HepG2 (cell line): ENCODE measurements at regions not wholly inside any gene's neighbourhood (a gene's known extent, or its start where the extent isn't known, plus 50 kb on each side); places are given as distances from the start of the nearest gene placed in this dataset.

Source experiments
- ATAC-seq: fragments of 200-7000 bp; cut with Tn5 transposase; 3 replicates; pipeline ENCODE4 v1.9.1; 2020; ENCODE audit warnings: mild to moderate bottlenecking, moderate library complexity
- BruUV-seq: library from RNA; stranded (reverse); fragments of 400-500 nt; replicated peaks from 2 replicates; lab custom pipeline; 2021; lab: Mats Ljungman, UMichigan
- CTCF ChIA-PET: fragments of 300-600 bp; formaldehyde crosslinking; extraction: SDS; loops from one replicate; lab custom pipeline; 2021; ENCODE audit warnings: low total read pairs, inconsistent platforms, low intra/inter-chr PET ratio; lab: Yijun Ruan, JAX
- POLR2A ChIA-PET: fragments of 350-600 bp; sonication (Branson Sonifier 250); formaldehyde crosslinking; loops from one replicate; lab custom pipeline; 2020; ENCODE audit warnings: antibody characterized with exemption, inconsistent platforms; lab: Yijun Ruan, JAX
- DNase-seq: peaks from one replicate; pipeline ENCODE4 v3.0.0-alpha.2; 2015; ENCODE audit warnings: low spot score
- FAIRE-seq: peaks from 3 replicates; lab custom pipeline; 2011; peaks lifted over from hg19 to GRCh38; lab: Jason Lieb, UNC
- H2AFZ ChIP-seq: one replicate; pipeline ENCODE4 v1.6.1; 2011; ENCODE audit warnings: low read length, inconsistent platforms
- H3K27ac ChIP-seq: fragments of 300-600 bp; 3 replicates; pipeline ENCODE4 v1.8.0; 2011; ENCODE audit warnings: mixed run types, mild to moderate bottlenecking, mixed read lengths, low read length, inconsistent platforms; ENCODE audit not compliant: insufficient read depth; ENCODE audit errors: extremely low read length
- H3K27me3 ChIP-seq, 2 experiments: fragments of 200-600 bp in 1 of 2; 2 replicates in 1 of 2; 3 replicates in 1 of 2; pipeline versions ENCODE4 v1.6.0 to v1.8.0; 2011; ENCODE audit warnings: low read length in 2 of 2, mild to moderate bottlenecking in 2 of 2, moderate library complexity in 2 of 2, inconsistent platforms in 1 of 2; ENCODE audit not compliant: insufficient read depth in 2 of 2, control insufficient read depth in 1 of 2
- H3K36me3 ChIP-seq, 2 experiments: fragments of 200-600 bp in 1 of 2; replicated peaks in 1 of 2; 2 replicates in 1 of 2; 3 replicates in 1 of 2; pipeline versions ENCODE4 v1.5.1 to v1.8.0; 2011; ENCODE audit warnings: low read length in 2 of 2, inconsistent platforms in 1 of 2; ENCODE audit not compliant: insufficient read depth in 2 of 2, control insufficient read depth in 1 of 2
- H3K4me1 ChIP-seq: 2 replicates; pipeline ENCODE4 v1.5.1; 2012; ENCODE audit warnings: low read length, inconsistent platforms; ENCODE audit not compliant: insufficient read depth
- H3K4me2 ChIP-seq: 2 replicates; pipeline ENCODE4 v1.6.0; 2011; ENCODE audit warnings: low read depth, low read length, inconsistent platforms
- H3K4me3 ChIP-seq, 3 experiments: fragments of 200-600 bp in 1 of 3; sonication (generic), shearing (Covaris generic) in 1 of 3; replicated peaks in 1 of 3; 2 replicates each; pipeline ENCODE4 v1.5.1; 2011 to 2016; ENCODE audit warnings: low read length in 3 of 3, inconsistent platforms in 2 of 3, low read depth in 2 of 3, mild to moderate bottlenecking in 2 of 3, control low read depth in 1 of 3, mixed read lengths in 1 of 3; ENCODE audit not compliant: insufficient read depth in 1 of 3
- H3K79me2 ChIP-seq: one replicate; pipeline ENCODE4 v1.6.1; 2011; ENCODE audit warnings: low read length, inconsistent platforms; ENCODE audit not compliant: insufficient read depth
- H3K9ac ChIP-seq: 2 replicates; pipeline ENCODE4 v1.6.0; 2011; ENCODE audit warnings: mild to moderate bottlenecking, low read depth, low read length, inconsistent platforms; ENCODE audit not compliant: insufficient read depth
- H3K9me3 ChIP-seq: 2 replicates; pipeline ENCODE4 v1.5.1; 2012; ENCODE audit warnings: mild to moderate bottlenecking, low read length
- H4K20me1 ChIP-seq: 2 replicates; pipeline ENCODE4 v1.6.0; 2011; ENCODE audit warnings: inconsistent platforms, mild to moderate bottlenecking, low read length, moderate library complexity; ENCODE audit not compliant: insufficient read depth
- CBFB ChIP-seq: sonication (generic); formaldehyde crosslinking; IDR thresholded peaks from 2 replicates; pipeline ENCODE4 v1.4.0; 2020; ENCODE audit warnings: missing genetic modification reagents
- ETS1 ChIP-seq: sonication (generic); formaldehyde crosslinking; IDR thresholded peaks from 2 replicates; pipeline ENCODE4 v1.4.0; 2020; ENCODE audit warnings: missing genetic modification reagents
- IKZF1 ChIP-seq: fragments of 450-650 bp; IDR thresholded peaks from 2 replicates; pipeline ENCODE4 v1.7.1; 2016
- NCOA5 ChIP-seq: sonication (generic); formaldehyde crosslinking; IDR thresholded peaks from 2 replicates; pipeline ENCODE4 v1.4.0; 2020; ENCODE audit warnings: missing genetic modification reagents
- SAFB2 ChIP-seq: sonication (generic); formaldehyde crosslinking; IDR thresholded peaks from 2 replicates; pipeline ENCODE4 v1.5.1; 2020; ENCODE audit warnings: missing genetic modification reagents, low read depth, mild to moderate bottlenecking, borderline replicate concordance
- TP53 ChIP-seq: sonication (generic); formaldehyde crosslinking; conservative IDR thresholded peaks from 2 replicates; pipeline ENCODE4 v1.4.0; 2020; ENCODE audit warnings: missing genetic modification reagents
- ZBTB21 ChIP-seq: sonication (generic); formaldehyde crosslinking; IDR thresholded peaks from 2 replicates; pipeline ENCODE4 v1.4.0; 2020; ENCODE audit warnings: missing genetic modification reagents
- ZC3H13 ChIP-seq: sonication (generic); formaldehyde crosslinking; IDR thresholded peaks from 2 replicates; pipeline ENCODE4 v1.8.1; 2023; ENCODE audit warnings: mild to moderate bottlenecking, missing genetic modification reagents, moderate library complexity
- ZNF20 ChIP-seq: sonication (generic); formaldehyde crosslinking; IDR thresholded peaks from 2 replicates; pipeline ENCODE4 v1.4.0; 2020; ENCODE audit warnings: mild to moderate bottlenecking, moderate library complexity, missing genetic modification reagents
- ZNF234 ChIP-seq: sonication (generic); formaldehyde crosslinking; conservative IDR thresholded peaks from 2 replicates; pipeline ENCODE4 v1.5.1; 2020; ENCODE audit warnings: mild to moderate bottlenecking, missing genetic modification reagents
- ZNF251 ChIP-seq: sonication (generic); formaldehyde crosslinking; IDR thresholded peaks from 2 replicates; pipeline ENCODE4 v1.9.0; 2021; ENCODE audit warnings: mild to moderate bottlenecking, missing genetic modification reagents
- ZNF362 ChIP-seq: sonication (generic); formaldehyde crosslinking; IDR thresholded peaks from 2 replicates; pipeline ENCODE4 v1.4.0; 2020; ENCODE audit warnings: missing genetic modification reagents, mild to moderate bottlenecking, borderline replicate concordance
- ZNF615 ChIP-seq: sonication (generic); formaldehyde crosslinking; IDR thresholded peaks from 2 replicates; pipeline ENCODE4 v1.5.0; 2020; ENCODE audit warnings: mild to moderate bottlenecking, missing genetic modification reagents, borderline replicate concordance
- ZNF883 ChIP-seq: sonication (generic); formaldehyde crosslinking; IDR thresholded peaks from 2 replicates; pipeline ENCODE4 v1.5.1; 2020; ENCODE audit warnings: mild to moderate bottlenecking, missing genetic modification reagents; ENCODE audit errors: not compliant biosample characterization
- WGBS: methylation state at CpG from one replicate; pipeline ENCODE4 v1.1.6; 2017; ENCODE audit warnings: low lambda C conversion rate; 5-methylcytosine and 5-hydroxymethylcytosine counted together
- in situ Hi-C: cut with HindIII; loops from 2 replicates; pipeline ENCODE4 v1.10.0; 2017; ENCODE audit warnings: low pct_unique_long_range_greater_than_20kb; ENCODE audit not compliant: extremely low pct_ligation_motif_present
- intact Hi-C: fragments of 100-400 bp; cut with micrococcal nuclease; formaldehyde crosslinking; loops from one replicate; pipeline ENCODE4 v1.10.0; 2022; ENCODE audit not compliant: unreplicated experiment
- TF ChIP-seq, protein P1 (sequence below): IDR thresholded peaks from 2 replicates; pipeline ENCODE4 v1.6.1; 2016; ENCODE audit warnings: mild to moderate bottlenecking

GRCh38 chr5:117110548-117110947 lies 535.9 kb upstream of the SEMA6A start (continued):
- TF ChIP-seq SAFB2 (CRISPR knock-in tag), result no peak

GRCh38 chr5:117107859-117108258 lies 533.2 kb upstream of the SEMA6A start:
- Histone ChIP-seq H3K27ac (no peak overlapping the region), H3K9ac (no peak overlapping the region), H2AFZ (no peak overlapping the region), H3K4me1 (no peaks in the 10 kb centered on the region), H3K9me3 (no peaks in the 10 kb centered on the region), H3K27me3 (no peaks in the 10 kb centered on the region), H3K79me2 (no peaks in the 10 kb centered on the region), H4K20me1 (no peaks in the 10 kb centered on the region), H3K36me3 (no peaks in the 10 kb centered on the region), H3K4me2 (no peak overlapping the region), H3K4me3 (no peak overlapping the region)
- TF ChIP-seq ZNF20 (CRISPR knock-in tag) (no peak), IKZF1 (no peak), ETS1 (no peak), ZNF883 (CRISPR knock-in tag) (no peak), TP53 (CRISPR knock-in tag) (no peak), ZC3H13 (CRISPR knock-in tag) (no peak), ZNF615 (CRISPR knock-in tag) (no peak), ZNF234 (CRISPR knock-in tag) (no peak), CBFB (CRISPR knock-in tag) (no peak), ZNF251 (no peak), ZBTB21 (CRISPR knock-in tag) (no peak), ZNF362 (CRISPR knock-in tag) (no peak), NCOA5 (CRISPR knock-in tag) (no peak)
- TF ChIP-seq, protein P1, sequence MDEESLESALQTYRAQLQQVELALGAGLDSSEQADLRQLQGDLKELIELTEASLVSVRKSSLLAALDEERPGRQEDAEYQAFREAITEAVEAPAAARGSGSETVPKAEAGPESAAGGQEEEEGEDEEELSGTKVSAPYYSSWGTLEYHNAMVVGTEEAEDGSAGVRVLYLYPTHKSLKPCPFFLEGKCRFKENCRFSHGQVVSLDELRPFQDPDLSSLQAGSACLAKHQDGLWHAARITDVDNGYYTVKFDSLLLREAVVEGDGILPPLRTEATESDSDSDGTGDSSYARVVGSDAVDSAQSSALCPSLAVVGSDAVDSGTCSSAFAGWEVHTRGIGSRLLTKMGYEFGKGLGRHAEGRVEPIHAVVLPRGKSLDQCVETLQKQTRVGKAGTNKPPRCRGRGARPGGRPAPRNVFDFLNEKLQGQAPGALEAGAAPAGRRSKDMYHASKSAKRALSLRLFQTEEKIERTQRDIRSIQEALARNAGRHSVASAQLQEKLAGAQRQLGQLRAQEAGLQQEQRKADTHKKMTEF (CRISPR knock-in tag), result no peak
- 22% methylated on average over 3 of the region's 3 CpGs for WGBS
- intact Hi-C loops, result no loop called here
- FAIRE-seq, result no peak
- in situ Hi-C loops, result no loop called here
- no peak for DNase-seq
- ChIA-PET POLR2A (no interaction called here), CTCF (no interaction called here)
- no peak for ATAC-seq
- no TSS peak for BruUV-seq
